Ovary (tissue), 3 donors: ENCODE measurements at regions not wholly inside any gene's neighbourhood (a gene's known extent, or its start where the extent isn't known, plus 50 kb on each side); places are given as distances from the start of the nearest gene placed in this dataset.

Experiments
- POLR2A ChIP-seq: fragments of 450-650 bp; IDR thresholded peaks from one replicate; pipeline ENCODE4 v1.6.1; 2017; ENCODE audit warnings: antibody characterized with exemption, mild to moderate bottlenecking, moderate library complexity
- TF ChIP-seq, protein P1 (sequence below), 3 donors: fragments of 450-650 bp in 2 of 3; fragments of 200-600 bp in 1 of 3; IDR thresholded peaks; one replicate each; pipeline versions ENCODE4 v1.5.1 to v1.8.0; 2016 to 2022; ENCODE audit warnings: antibody characterized with exemption in 3 of 3, mild to moderate bottlenecking in 1 of 3
- donor health status: DM: no; HTN: no; CAD: no.

DNA sequence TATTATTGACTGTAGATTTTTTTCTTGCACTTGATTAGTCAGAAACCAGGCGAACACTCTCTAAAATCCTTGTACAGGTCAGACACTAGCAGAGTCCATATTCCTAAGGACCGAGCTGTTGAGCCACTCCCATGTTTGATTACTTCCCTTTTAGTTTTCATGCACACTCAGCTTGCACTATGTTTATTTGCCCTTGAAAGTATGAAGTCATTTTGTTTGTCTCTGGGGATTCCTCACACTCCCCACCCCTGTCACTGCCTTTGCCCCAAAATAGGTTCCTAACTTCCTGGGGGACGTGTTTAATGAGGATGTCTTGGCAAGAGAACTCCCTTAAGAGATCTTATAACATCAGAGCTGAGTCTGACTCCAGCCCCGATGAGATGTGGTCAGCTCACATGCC is 182.1 kb downstream of the EVX1 start:
- TF ChIP-seq POLR2A, result no peak
- TF ChIP-seq, protein P1, sequence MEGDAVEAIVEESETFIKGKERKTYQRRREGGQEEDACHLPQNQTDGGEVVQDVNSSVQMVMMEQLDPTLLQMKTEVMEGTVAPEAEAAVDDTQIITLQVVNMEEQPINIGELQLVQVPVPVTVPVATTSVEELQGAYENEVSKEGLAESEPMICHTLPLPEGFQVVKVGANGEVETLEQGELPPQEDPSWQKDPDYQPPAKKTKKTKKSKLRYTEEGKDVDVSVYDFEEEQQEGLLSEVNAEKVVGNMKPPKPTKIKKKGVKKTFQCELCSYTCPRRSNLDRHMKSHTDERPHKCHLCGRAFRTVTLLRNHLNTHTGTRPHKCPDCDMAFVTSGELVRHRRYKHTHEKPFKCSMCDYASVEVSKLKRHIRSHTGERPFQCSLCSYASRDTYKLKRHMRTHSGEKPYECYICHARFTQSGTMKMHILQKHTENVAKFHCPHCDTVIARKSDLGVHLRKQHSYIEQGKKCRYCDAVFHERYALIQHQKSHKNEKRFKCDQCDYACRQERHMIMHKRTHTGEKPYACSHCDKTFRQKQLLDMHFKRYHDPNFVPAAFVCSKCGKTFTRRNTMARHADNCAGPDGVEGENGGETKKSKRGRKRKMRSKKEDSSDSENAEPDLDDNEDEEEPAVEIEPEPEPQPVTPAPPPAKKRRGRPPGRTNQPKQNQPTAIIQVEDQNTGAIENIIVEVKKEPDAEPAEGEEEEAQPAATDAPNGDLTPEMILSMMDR (IDR thresholded peaks at IDR 0.05), result no peak
